OCI-LY1 (cell line): ENCODE measurements at regions not wholly inside any gene's neighbourhood (a gene's known extent, or its start where the extent isn't known, plus 50 kb on each side); places are given as distances from the start of the nearest gene placed in this dataset.

Experiments used
- H2AFZ ChIP-seq: fragments of 200-600 bp; sonication (generic), shearing (Covaris generic); 2 replicates; pipeline ENCODE4 v1.6.0; 2014; ENCODE audit warnings: antibody characterized with exemption, mild to moderate bottlenecking, low read length
- H3F3A ChIP-seq: fragments of 200-600 bp; sonication (generic), shearing (Covaris generic); 2 replicates; pipeline ENCODE4 v1.6.0; 2014; ENCODE audit warnings: mild to moderate bottlenecking, antibody characterized with exemption, low read length, moderate library complexity; ENCODE audit not compliant: insufficient read depth
- H3K27ac ChIP-seq: fragments of 200-600 bp; sonication (generic); 2 replicates; pipeline ENCODE4 v1.5.1; 2014; ENCODE audit warnings: low read length, mixed run types, mild to moderate bottlenecking, low read depth; ENCODE audit not compliant: poor library complexity, severe bottlenecking
- H3K27me3 ChIP-seq: fragments of 200-600 bp; sonication (generic); 2 replicates; pipeline ENCODE4 v1.6.0; 2014; ENCODE audit warnings: antibody characterized with exemption, mild to moderate bottlenecking, low read length, moderate library complexity; ENCODE audit not compliant: insufficient read depth
- H3K36me3 ChIP-seq: fragments of 200-600 bp; sonication (generic); 2 replicates; pipeline ENCODE4 v1.6.1; 2014; ENCODE audit warnings: mild to moderate bottlenecking, antibody characterized with exemption, low read length, moderate library complexity, mixed read lengths; ENCODE audit not compliant: insufficient read depth
- H3K4me1 ChIP-seq: fragments of 200-600 bp; sonication (generic); 2 replicates; pipeline ENCODE4 v1.5.1; 2014; ENCODE audit warnings: mild to moderate bottlenecking, low read length, moderate library complexity; ENCODE audit not compliant: insufficient read depth, severe bottlenecking
- H3K4me2 ChIP-seq: fragments of 200-600 bp; sonication (generic), shearing (Covaris generic); 2 replicates; pipeline ENCODE4 v1.6.1; 2014; ENCODE audit warnings: low read length
- H3K4me3 ChIP-seq: fragments of 200-600 bp; sonication (generic); 2 replicates; pipeline ENCODE4 v1.5.1; 2014; ENCODE audit warnings: low read length, low read depth, mild to moderate bottlenecking, mixed read lengths; ENCODE audit not compliant: poor library complexity, severe bottlenecking
- H3K79me2 ChIP-seq: fragments of 200-600 bp; shearing (Covaris generic); 2 replicates; pipeline ENCODE4 v1.6.1; 2016; ENCODE audit warnings: mixed run types, low read length, mixed read lengths; ENCODE audit not compliant: insufficient read depth
- H3K9ac ChIP-seq: fragments of 200-600 bp; sonication (generic), shearing (Covaris generic); 2 replicates; pipeline ENCODE4 v1.6.1; 2014; ENCODE audit warnings: mild to moderate bottlenecking, low read length, mixed read lengths
- H3K9me2 ChIP-seq: fragments of 200-600 bp; sonication (generic), shearing (Covaris generic); 2 replicates; pipeline ENCODE4 v1.6.1; 2014; ENCODE audit warnings: low read depth, mild to moderate bottlenecking, low read length, mixed read lengths
- H3K9me3 ChIP-seq: fragments of 200-600 bp; shearing (Covaris generic); 2 replicates; pipeline ENCODE4 v1.6.1; 2014; ENCODE audit warnings: low read length, mixed read lengths
- H4K20me1 ChIP-seq: fragments of 200-600 bp; sonication (generic), shearing (Covaris generic); 2 replicates; pipeline ENCODE4 v1.6.0; 2016; ENCODE audit warnings: mild to moderate bottlenecking, low read length; ENCODE audit not compliant: insufficient read depth
- CTCF ChIP-seq: fragments of 200-600 bp; sonication (generic), shearing (Covaris generic); IDR thresholded peaks from 2 replicates; pipeline ENCODE4 v1.5.1; 2017; ENCODE audit warnings: mild to moderate bottlenecking, antibody characterized with exemption, low read length, moderate library complexity, mixed read lengths
- EZH2 ChIP-seq: fragments of 200-600 bp; sonication (generic), shearing (Covaris generic); IDR thresholded peaks from 2 replicates; pipeline ENCODE4 v1.8.0; 2017; ENCODE audit warnings: borderline replicate concordance, mixed run types, mild to moderate bottlenecking, antibody characterized with exemption, low read length, moderate library complexity, mixed read lengths

GRCh38 chr14:29274890-29275596 lies 508.5 kb downstream of the FOXG1 start:
- Histone ChIP-seq H3K9me2 (no peaks in the 10 kb centered on the region), H4K20me1 (no peaks in the 10 kb centered on the region), H3K9me3 (no peaks in the 10 kb centered on the region), H3K27ac (no peak overlapping the region), H3K4me3 (no peak overlapping the region), H3F3A (no peaks in the 10 kb centered on the region), H3K4me2 (no peak overlapping the region), H3K79me2 (no peaks in the 10 kb centered on the region), H3K9ac (no peak overlapping the region), H3K36me3 (no peaks in the 10 kb centered on the region), H3K4me1 (no peaks in the 10 kb centered on the region), H2AFZ (no peak overlapping the region), H3K27me3 (no peaks in the 10 kb centered on the region)
- no peak for TF ChIP-seq CTCF
- TF ChIP-seq EZH2 = no peak

GRCh38 chr14:29278301-29279263 lies 512.0 kb downstream of the FOXG1 start:
- Histone ChIP-seq H3K9me2 (no peaks in the 10 kb centered on the region), H3K4me3 (no peak overlapping the region), H3K36me3 (no peaks in the 10 kb centered on the region), H2AFZ (no peak overlapping the region), H3K9ac (no peak overlapping the region), H3K27ac (no peak overlapping the region), H3F3A (no peaks in the 10 kb centered on the region), H3K79me2 (no peaks in the 10 kb centered on the region), H3K4me1 (no peaks in the 10 kb centered on the region), H4K20me1 (no peaks in the 10 kb centered on the region), H3K27me3 (no peaks in the 10 kb centered on the region), H3K4me2 (no peak overlapping the region), H3K9me3 (no peaks in the 10 kb centered on the region)
- TF ChIP-seq EZH2 (no peak), CTCF (no peak)

DNA sequence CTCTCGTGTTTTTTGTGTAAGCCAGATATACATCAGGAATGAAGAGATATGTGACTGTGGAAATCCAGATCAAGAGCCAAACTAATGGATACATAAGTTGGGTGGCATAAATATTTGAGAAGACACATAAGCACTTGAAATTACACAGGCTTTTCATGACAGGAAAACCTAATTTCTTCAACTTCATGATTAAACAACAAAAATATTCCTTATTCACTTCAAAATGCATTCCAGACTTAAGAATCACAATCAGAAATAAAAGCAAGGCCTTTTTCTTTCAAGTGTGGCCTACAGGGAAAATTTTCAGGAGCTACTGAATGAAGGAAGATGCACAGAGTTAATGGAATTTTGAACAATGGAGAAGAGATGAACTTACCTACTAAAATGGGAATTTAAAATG lies 515.6 kb downstream of the FOXG1 start:
- Histone ChIP-seq H3K4me2 (no peak overlapping the region), H3K4me3 (no peak overlapping the region), H3K4me1 (no peaks in the 10 kb centered on the region), H3F3A (no peaks in the 10 kb centered on the region), H4K20me1 (no peaks in the 10 kb centered on the region), H3K27me3 (no peaks in the 10 kb centered on the region), H3K9ac (no peak overlapping the region), H3K9me3 (no peaks in the 10 kb centered on the region), H3K27ac (no peak overlapping the region), H3K36me3 (no peaks in the 10 kb centered on the region), H2AFZ (no peak overlapping the region), H3K79me2 (no peaks in the 10 kb centered on the region), H3K9me2 (no peaks in the 10 kb centered on the region)
- TF ChIP-seq EZH2 (no peak), CTCF (no peak)
